ENCODE measurements at regions not wholly inside any gene's neighbourhood (a gene's known extent, or its start where the extent isn't known, plus 50 kb on each side); places are given as distances from the start of the nearest gene placed in this dataset.

- no peak for TF ChIP-seq ZNF431 (CRISPR knock-in tag; IDR thresholded peaks at IDR 0.05)
Observed at GRCh38 chr6:74222768-74223333, 526.8 kb downstream of the CD109 start (continued).

- POLR2A ChIA-PET: no interaction called here
- DNase-seq (ENCODE audit: extremely low read depth in 1 of 4, low spot score in 3 of 4) (no peak), ATAC-seq (no peak), FAIRE-seq (no peak)
- H3K9me1 ChIP-seq (ENCODE audit: control insufficient read depth, insufficient read depth, low read length): no peaks in the 10 kb centered on the region
- no peak overlapping the region for H3K4me3 ChIP-seq
- intact Hi-C loops (cut with micrococcal nuclease): no loop called here
- in situ Hi-C loops (cut with MboI): no loop called here
- TF ChIP-seq RNF219 (CRISPR knock-in tag; IDR thresholded peaks at IDR 0.05) (no peak), RBM14 (IDR thresholded peaks at IDR 0.05; ENCODE audit: borderline replicate concordance, insufficient read depth, low read depth, low read length) (no peak), U2AF2 (optimal IDR thresholded peaks at IDR 0.05; ENCODE audit: low read depth, low read length) (no peak), FOXO4 (CRISPR knock-in tag; IDR thresholded peaks at IDR 0.05) (no peak), MITF (IDR thresholded peaks at IDR 0.05) (no peak), TAL1 (IDR thresholded peaks at IDR 0.05) (no peak), ZNF586 (CRISPR knock-in tag; conservative IDR thresholded peaks at IDR 0.05) (no peak)
- no peak overlapping the region for H3K4me2 ChIP-seq (ENCODE audit: insufficient read depth, low read length)
- no peaks in the 10 kb centered on the region for H4K20me1 ChIP-seq (replicated peaks; ENCODE audit: control insufficient read depth, insufficient read depth, low read length)
- no peaks in the 10 kb centered on the region for H3K36me3 ChIP-seq (ENCODE audit: control insufficient read depth, insufficient read depth, low read length)
- 0% methylated on average over 2 of the region's 2 CpGs for WGBS (ENCODE audit: insufficient coverage, low coverage, missing lambda C conversion rate)
- H3K4me1 ChIP-seq (replicated peaks in 1 of 2; ENCODE audit: control insufficient read depth in 2 of 2, insufficient read depth in 2 of 2, low read length in 2 of 2): no peaks in the 10 kb centered on the region
- CTCF ChIA-PET (ENCODE audit: low intra/inter-chr PET ratio): no interaction called here
- no peaks in the 10 kb centered on the region for H3K27me3 ChIP-seq (ENCODE audit: control insufficient read depth in 2 of 2, insufficient read depth in 2 of 2, low read length in 2 of 2)
- H3K9me3 ChIP-seq (replicated peaks; ENCODE audit: control insufficient read depth, insufficient read depth, low read depth, low read length): no peaks in the 10 kb centered on the region
- no peak overlapping the region for H3K9ac ChIP-seq (ENCODE audit: insufficient read depth in 1 of 2, low read depth in 2 of 2, low read length in 2 of 2)
- no peak overlapping the region for H2AFZ ChIP-seq (ENCODE audit: low read depth, low read length)
- H3K27ac ChIP-seq (ENCODE audit: extremely low read depth, low read depth, low read length): no peak overlapping the region
- no TSS peak for BruUV-seq (replicated peaks)
- no peaks in the 10 kb centered on the region for H3K79me2 ChIP-seq (ENCODE audit: control insufficient read depth, insufficient read depth, low read length)
Observed at GRCh38 chr6:74213995-74214394, 518.0 kb downstream of the CD109 start.

All from K562 (cell line).